Panc1 (cell line): ENCODE measurements at regions not wholly inside any gene's neighbourhood (a gene's known extent, or its start where the extent isn't known, plus 50 kb on each side); places are given as distances from the start of the nearest gene placed in this dataset.

Experiments
- ATAC-seq: fragments of 200-7000 bp; cut with Tn5 transposase; 2 replicates; pipeline ENCODE4 v1.9.1; 2020; ENCODE audit warnings: mild to moderate bottlenecking, moderate library complexity
- BruUV-seq: library from RNA; stranded (reverse); fragments of 400-500 nt; replicated peaks from 2 replicates; lab custom pipeline; 2021; lab: Mats Ljungman, UMichigan
- CTCF ChIA-PET: fragments of 300-600 bp; sonication (Branson Sonifier 250); formaldehyde crosslinking; loops from one replicate; lab custom pipeline; 2022; ENCODE audit warnings: antibody characterized with exemption; lab: Charles Lee
- POLR2A ChIA-PET: fragments of 300-600 bp; sonication (Branson Sonifier 250); formaldehyde crosslinking; loops from one replicate; lab custom pipeline; 2022; ENCODE audit warnings: antibody characterized with exemption; lab: Charles Lee
- DNase-seq: peaks from one replicate; pipeline ENCODE4 v3.0.0-alpha.2; 2010; ENCODE audit warnings: low read depth, low spot score
- H3K27ac ChIP-seq: 2 replicates; pipeline ENCODE4 v1.5.1; 2011; ENCODE audit warnings: mild to moderate bottlenecking, low read length, inconsistent platforms
- H3K27me3 ChIP-seq: fragments of 200-500 bp; sonication (Bioruptor generic); 2 replicates; pipeline ENCODE4 v1.6.0; 2014; ENCODE audit warnings: low read length, inconsistent platforms; ENCODE audit not compliant: control insufficient read depth, insufficient read depth
- H3K36me3 ChIP-seq: fragments of 200-500 bp; sonication (Bioruptor generic); 2 replicates; pipeline ENCODE4 v1.5.1; 2014; ENCODE audit warnings: inconsistent platforms, mild to moderate bottlenecking, low read length, moderate library complexity; ENCODE audit not compliant: control insufficient read depth, insufficient read depth
- H3K4me1 ChIP-seq: 2 replicates; pipeline ENCODE4 v1.5.1; 2011; ENCODE audit warnings: inconsistent platforms, mild to moderate bottlenecking, low read length, moderate library complexity; ENCODE audit not compliant: control insufficient read depth, insufficient read depth
- H3K4me3 ChIP-seq, 2 experiments: 2 replicates each; pipeline ENCODE4 v1.5.1; 2011 to 2012; ENCODE audit warnings: low read depth in 2 of 2, low read length in 2 of 2, mild to moderate bottlenecking in 2 of 2, inconsistent platforms in 1 of 2, moderate library complexity in 1 of 2
- H3K9me3 ChIP-seq: fragments of 200-500 bp; sonication (Bioruptor generic); 2 replicates; pipeline ENCODE4 v1.5.1; 2014; ENCODE audit warnings: low read depth, mild to moderate bottlenecking, inconsistent platforms, low read length, moderate library complexity; ENCODE audit not compliant: control insufficient read depth, insufficient read depth
- CTCF ChIP-seq: fragments of 450-650 bp; IDR thresholded peaks from 2 replicates; pipeline ENCODE4 v1.5.1; 2017; ENCODE audit warnings: mild to moderate bottlenecking
- POLR2AphosphoS5 ChIP-seq: IDR thresholded peaks from 2 replicates; pipeline ENCODE4 v1.6.1; 2012; ENCODE audit warnings: mild to moderate bottlenecking, low read depth, low read length, moderate library complexity
- SIN3A ChIP-seq: IDR thresholded peaks from 2 replicates; pipeline ENCODE4 v1.6.1; 2012; ENCODE audit warnings: low read depth, mild to moderate bottlenecking, low read length, moderate library complexity, borderline replicate concordance; ENCODE audit not compliant: insufficient read depth
- in situ Hi-C: cut with HindIII; loops from 2 replicates; pipeline ENCODE4 v1.10.0; 2016; ENCODE audit warnings: low sequenced_read_pairs, low pct_unique_long_range_greater_than_20kb
- intact Hi-C: fragments of 100-400 bp; cut with micrococcal nuclease; formaldehyde crosslinking; loops from one replicate; pipeline ENCODE4 v1.10.0; 2022; ENCODE audit not compliant: unreplicated experiment

- Histone ChIP-seq H3K27me3 (0 out of 2 replicates have a peak, but pooled peaks cover 2% of the 10 kb centered on the region), H3K27ac (no peak overlapping the region), H3K4me3 (peak overlapping the region; percentile 34 to 59), H3K36me3 (no peaks in the 10 kb centered on the region), H3K9me3 (no peaks in the 10 kb centered on the region), H3K4me1 (peaks cover 2% of the 10 kb centered on the region)
- POLR2A ChIA-PET = no interaction called here
- no TSS peak for BruUV-seq
- ATAC-seq (peak; percentile 98), DNase-seq (no peak)
- in situ Hi-C loops = no loop called here
- CTCF ChIA-PET = interaction anchor here (1.3 kb wide), 1 partner anchor 9 kb away, joined by 3 read pairs; no protein-coding TSS in a partner anchor
- intact Hi-C loops = no loop called here
- TF ChIP-seq POLR2AphosphoS5 = no peak
- peak; percentile 57 for TF ChIP-seq CTCF
Measured at GRCh38 chr18:39841482-39842365, 2113.3 kb upstream of the PIK3C3 start.

DNA sequence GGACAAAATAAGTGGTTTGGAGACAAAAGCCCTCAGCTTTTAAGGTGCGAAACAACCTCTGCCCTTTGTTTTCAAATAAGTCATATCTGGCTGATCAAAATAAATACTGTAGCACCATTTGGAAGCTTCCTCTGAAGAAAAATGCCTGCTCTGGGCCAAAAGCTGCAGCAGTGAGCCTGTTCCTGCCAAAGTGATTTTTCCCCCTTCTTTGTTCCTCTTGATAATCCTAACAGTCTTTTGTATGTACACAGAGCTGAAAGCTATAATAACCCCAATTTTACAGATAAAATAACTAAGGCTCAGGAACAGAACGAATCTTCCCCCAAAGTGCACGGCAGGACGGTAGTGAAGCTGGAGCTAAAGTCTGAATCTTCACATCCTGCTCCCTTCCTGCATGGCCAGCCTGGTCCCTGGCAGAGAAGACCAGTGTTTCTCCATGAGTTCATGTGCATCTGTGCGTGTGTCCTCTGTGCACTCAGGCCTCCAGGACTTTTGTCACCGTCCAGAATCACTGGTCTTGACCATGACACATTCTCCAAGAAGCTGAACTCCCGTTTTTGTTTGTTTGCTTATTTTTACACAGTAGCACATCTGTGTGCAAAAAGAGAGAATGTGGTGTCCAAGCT is 2114.1 kb upstream of the PIK3C3 start:
- intact Hi-C loops = no loop called here
- Histone ChIP-seq H3K4me1 (peaks cover 2% of the 10 kb centered on the region), H3K4me3 (peak overlapping the region; percentile 34 to 59), H3K36me3 (no peaks in the 10 kb centered on the region), H3K9me3 (no peaks in the 10 kb centered on the region), H3K27ac (no peak overlapping the region), H3K27me3 (0 out of 2 replicates have a peak, but pooled peaks cover 2% of the 10 kb centered on the region)
- no TSS peak for BruUV-seq
- in situ Hi-C loops = no loop called here
- TF ChIP-seq SIN3A = no peak
- no peak for TF ChIP-seq POLR2AphosphoS5
- no peak for TF ChIP-seq CTCF
- ATAC-seq (peak; percentile 45), DNase-seq (no peak)
- POLR2A ChIA-PET = no interaction called here
- CTCF ChIA-PET = interaction anchor here (1.3 kb wide), 1 partner anchor 10 kb away, joined by 3 read pairs; no protein-coding TSS in a partner anchor

DNA sequence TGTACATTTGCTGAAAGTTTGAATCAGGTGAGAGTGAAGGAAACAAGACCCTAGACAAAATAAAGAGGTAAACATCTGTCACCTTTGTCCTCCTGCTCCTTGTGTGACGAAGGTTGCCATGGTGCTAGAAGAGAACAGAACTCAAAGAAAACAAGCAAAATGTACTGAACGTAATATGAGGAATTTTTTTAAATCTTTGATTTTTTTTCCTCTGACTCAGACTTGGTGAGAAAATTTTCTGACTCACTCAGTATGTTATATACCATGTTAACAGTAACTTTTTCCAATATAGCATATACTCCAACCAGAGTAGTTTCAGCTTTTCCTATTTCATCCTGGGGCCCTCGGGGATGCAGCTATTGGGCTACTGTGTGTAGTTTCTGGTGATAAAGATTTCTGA is 2114.6 kb upstream of the PIK3C3 start:
- TF ChIP-seq CTCF (no peak), SIN3A (no peak), POLR2AphosphoS5 (no peak)
- no peak overlapping the region for H3K27ac ChIP-seq
- no peak for ATAC-seq

More for the DNA sequence above, 2114.6 kb upstream of the PIK3C3 start:
- H3K27me3 ChIP-seq = 0 out of 2 replicates have a peak, but pooled peaks cover 2% of the 10 kb centered on the region
- no peaks in the 10 kb centered on the region for H3K36me3 ChIP-seq
- ChIA-PET CTCF (interaction anchor here (1.3 kb wide), 1 partner anchor 10 kb away, joined by 3 read pairs; no protein-coding TSS in a partner anchor), POLR2A (no interaction called here)
- no TSS peak for BruUV-seq
- no peak for DNase-seq
- in situ Hi-C loops (no loop called here), intact Hi-C loops (no loop called here)
- H3K4me3 ChIP-seq = no peak overlapping the region
- no peaks in the 10 kb centered on the region for H3K9me3 ChIP-seq
- peaks cover 2% of the 10 kb centered on the region for H3K4me1 ChIP-seq
